K562 (cell line): ENCODE measurements at regions not wholly inside any gene's neighbourhood (a gene's known extent, or its start where the extent isn't known, plus 50 kb on each side); places are given as distances from the start of the nearest gene placed in this dataset.

ENCODE experiments used
- ATAC-seq: fragments of 200-7000 bp; cut with Tn5 transposase; 3 replicates; pipeline ENCODE4 v1.9.1; 2020; ENCODE audit warnings: moderate library complexity
- BruUV-seq: library from RNA; stranded (reverse); fragments of 400-500 nt; replicated peaks from 2 replicates; lab custom pipeline; 2021; lab: Mats Ljungman, UMichigan
- CTCF ChIA-PET: fragments of 300-600 bp; formaldehyde crosslinking; extraction: SDS; loops from one replicate; lab custom pipeline; 2021; ENCODE audit warnings: low intra/inter-chr PET ratio; lab: Yijun Ruan, JAX
- POLR2A ChIA-PET: fragments of 300-600, 350-650 bp; sonication (Branson Sonifier 250); formaldehyde crosslinking; extraction: SDS; loops from one replicate; lab custom pipeline; 2021; ENCODE audit warnings: antibody characterized with exemption, inconsistent platforms; lab: Yijun Ruan, JAX
- DNase-seq, 4 experiments: peaks; one replicate each; pipeline versions ENCODE4 v3.0.0 to v3.0.0-alpha.2; 2011 to 2018; ENCODE audit warnings: low spot score in 3 of 4, mixed read lengths in 3 of 4; ENCODE audit errors: extremely low read depth in 1 of 4
- FAIRE-seq: peaks from 2 replicates; lab custom pipeline; 2011; peaks lifted over from hg19 to GRCh38; lab: Jason Lieb, UNC
- H2AFZ ChIP-seq: 2 replicates; pipeline ENCODE4 v1.6.0; 2011; ENCODE audit warnings: low read depth, low read length, control low read depth, inconsistent platforms
- H3K27ac ChIP-seq: fragments of 200-600 bp; 3 replicates; pipeline ENCODE4 v1.8.0; 2011; ENCODE audit warnings: low read depth, mild to moderate bottlenecking, control low read depth, inconsistent platforms, low read length, moderate library complexity, mixed read lengths; ENCODE audit errors: extremely low read depth
- H3K27me3 ChIP-seq, 2 experiments: fragments of 300-600 bp in 1 of 2; 2 replicates in 1 of 2; 3 replicates in 1 of 2; pipeline versions ENCODE4 v1.6.0 to v1.8.0; 2011; ENCODE audit warnings: inconsistent platforms in 2 of 2, low read length in 2 of 2, mild to moderate bottlenecking in 1 of 2, mixed read lengths in 1 of 2, moderate library complexity in 1 of 2; ENCODE audit not compliant: control insufficient read depth in 2 of 2, insufficient read depth in 2 of 2
- H3K36me3 ChIP-seq: fragments of 300-600 bp; 3 replicates; pipeline ENCODE4 v1.8.0; 2011; ENCODE audit warnings: mild to moderate bottlenecking, low read length, inconsistent platforms; ENCODE audit not compliant: control insufficient read depth, insufficient read depth
- H3K4me1 ChIP-seq, 2 experiments: fragments of 200-600 bp in 1 of 2; replicated peaks in 1 of 2; 2 replicates in 1 of 2; 3 replicates in 1 of 2; pipeline versions ENCODE4 v1.5.1 to v1.8.0; 2011; ENCODE audit warnings: inconsistent platforms in 2 of 2, low read length in 2 of 2, mild to moderate bottlenecking in 1 of 2, mixed read lengths in 1 of 2, moderate library complexity in 1 of 2; ENCODE audit not compliant: control insufficient read depth in 2 of 2, insufficient read depth in 2 of 2
- H3K4me2 ChIP-seq: 2 replicates; pipeline ENCODE4 v1.6.1; 2011; ENCODE audit warnings: low read length, control low read depth, inconsistent platforms, mixed read lengths; ENCODE audit not compliant: insufficient read depth
- H3K4me3 ChIP-seq: fragments of 200-600 bp; sonication (generic), shearing (Covaris generic); 2 replicates; pipeline ENCODE4 v1.5.1; 2016; ENCODE audit warnings: control low read depth, inconsistent platforms
- H3K79me2 ChIP-seq: fragments of 200-600 bp; 3 replicates; pipeline ENCODE4 v1.8.0; 2011; ENCODE audit warnings: low read length, inconsistent platforms; ENCODE audit not compliant: control insufficient read depth, insufficient read depth
- H3K9ac ChIP-seq, 2 experiments: 2 replicates each; pipeline versions ENCODE4 v1.6.0 to v1.6.1; 2011; ENCODE audit warnings: low read depth in 2 of 2, low read length in 2 of 2, control low read depth in 1 of 2, inconsistent platforms in 1 of 2, mild to moderate bottlenecking in 1 of 2, mixed read lengths in 1 of 2; ENCODE audit not compliant: insufficient read depth in 1 of 2
- H3K9me1 ChIP-seq: one replicate; pipeline ENCODE4 v1.6.0; 2011; ENCODE audit warnings: inconsistent platforms, mild to moderate bottlenecking, low read length, moderate library complexity; ENCODE audit not compliant: control insufficient read depth, insufficient read depth
- H3K9me3 ChIP-seq: replicated peaks from 2 replicates; pipeline ENCODE4 v1.5.1; 2011; ENCODE audit warnings: low read depth, low read length, inconsistent platforms; ENCODE audit not compliant: control insufficient read depth, insufficient read depth
- H4K20me1 ChIP-seq: replicated peaks from 2 replicates; pipeline ENCODE4 v1.6.1; 2011; ENCODE audit warnings: low read length, inconsistent platforms, mixed read lengths; ENCODE audit not compliant: control insufficient read depth, insufficient read depth
- FOS ChIP-seq: IDR thresholded peaks from 3 replicates; pipeline ENCODE4 v1.6.1; 2011; ENCODE audit not compliant: insufficient read length; ENCODE audit errors: extremely low read depth
- FUS ChIP-seq: fragments of 200-400 bp; formaldehyde crosslinking; optimal IDR thresholded peaks from 2 replicates; pipeline ENCODE3; 2017; ENCODE audit warnings: low read depth, low read length
- SUPT5H ChIP-seq: fragments of 450-650 bp; IDR thresholded peaks from 2 replicates; pipeline ENCODE4 v1.6.1; 2016
- TBP ChIP-seq: optimal IDR thresholded peaks from 2 replicates; pipeline ENCODE3; 2011; ENCODE audit warnings: low read depth, low read length, improper control_type of control experiment
- YY1 ChIP-seq, 3 experiments: IDR thresholded peaks; 2 replicates each; pipeline ENCODE4 v1.6.1; 2011; ENCODE audit warnings: low read length in 2 of 3, mild to moderate bottlenecking in 2 of 3, moderate library complexity in 2 of 3, borderline replicate concordance in 1 of 3, control low read depth in 1 of 3, low read depth in 1 of 3; ENCODE audit not compliant: insufficient read depth in 3 of 3, insufficient replicate concordance in 2 of 3, control insufficient read depth in 1 of 3, insufficient read length in 1 of 3; ENCODE audit errors: extremely low read depth in 1 of 3
- ZNF175 ChIP-seq: fragments of 200-800 bp; sonication (Bioruptor generic); IDR thresholded peaks from 2 replicates; pipeline ENCODE4 v1.6.1; 2016; ENCODE audit warnings: low read depth, mild to moderate bottlenecking, missing genetic modification characterization, missing compliant biosample characterization
- ZNF384 ChIP-seq: IDR thresholded peaks from 2 replicates; pipeline ENCODE4 v1.6.1; 2012; ENCODE audit warnings: low read depth, low read length, improper control_type of control experiment
- WGBS: fragments of 100-300 bp; shearing (Covaris generic); methylation state at CpG from one replicate; pipeline ENCODE4 v1.1.6; 2016; ENCODE audit warnings: low coverage, mixed read lengths; ENCODE audit not compliant: insufficient coverage; ENCODE audit errors: missing lambda C conversion rate; 5-methylcytosine and 5-hydroxymethylcytosine counted together
- in situ Hi-C: fragments of 300-500 bp; cut with MboI; formaldehyde crosslinking; loops from 4 replicates; pipeline ENCODE4 v1.15.0; 2018; ENCODE audit warnings: inconsistent platforms, mixed read lengths
- intact Hi-C: fragments of 100-400 bp; cut with micrococcal nuclease; formaldehyde crosslinking; loops from 2 replicates; pipeline ENCODE4 v1.14.2; 2022
- TF ChIP-seq, protein P1 (sequence below): IDR thresholded peaks from 3 replicates; pipeline ENCODE4 v1.6.1; 2011; ENCODE audit warnings: borderline replicate concordance, mild to moderate bottlenecking, moderate library complexity; ENCODE audit not compliant: insufficient read length; ENCODE audit errors: extremely low read depth
- TF ChIP-seq, protein P2 (sequence below): sonication (generic); formaldehyde crosslinking; IDR thresholded peaks from 2 replicates; pipeline ENCODE4 v1.8.1; 2023; ENCODE audit warnings: mild to moderate bottlenecking, missing genetic modification reagents

DNA sequence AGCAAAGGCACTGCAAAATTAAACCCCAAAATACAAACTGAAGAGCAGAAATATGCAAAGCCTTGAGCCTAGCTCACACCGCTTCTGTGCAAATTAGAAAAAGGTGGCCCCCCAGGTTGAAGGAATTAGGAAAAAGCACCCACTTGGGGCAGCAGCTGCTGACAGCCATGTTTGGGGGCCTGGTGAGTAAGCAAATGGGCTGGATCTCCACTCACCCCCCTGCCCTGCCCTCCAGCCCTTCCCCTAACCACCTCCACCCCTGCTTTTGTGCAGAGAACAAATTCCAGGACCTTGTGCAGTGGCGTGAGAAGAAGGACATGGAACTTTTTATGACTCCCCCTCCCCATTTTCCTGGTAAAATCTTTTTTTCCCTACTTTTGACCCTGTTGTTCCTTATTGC, 92.0 kb upstream of the DNAH5 start:
- intact Hi-C loops (no loop called here), in situ Hi-C loops (no loop called here)
- H3K79me2 ChIP-seq, result no peaks in the 10 kb centered on the region
- no peak overlapping the region for H3K4me2 ChIP-seq
- no peak overlapping the region for H3K27ac ChIP-seq
- ChIA-PET POLR2A (interaction anchor here (0.7 kb wide), 1 partner anchor 40 kb away, joined by 3 read pairs; no protein-coding TSS in a partner anchor), CTCF (no interaction called here)
- TF ChIP-seq YY1 (IDR thresholded peaks at IDR 0.05; ENCODE audit: borderline replicate concordance in 1 of 3, control insufficient read depth in 1 of 3, extremely low read depth in 1 of 3, insufficient read depth in 3 of 3, insufficient read length in 1 of 3, insufficient replicate concordance in 2 of 3, low read depth in 1 of 3, low read length in 2 of 3), result no peak
- peaks cover 0 to 10% of the 10 kb centered on the region in 2 experiments; a peak in 3 of 5 replicates for H3K27me3 ChIP-seq
- no peak for DNase-seq
- FAIRE-seq, result no peak
- H3K36me3 ChIP-seq, result no peaks in the 10 kb centered on the region
- BruUV-seq, result no TSS peak
- H3K9me3 ChIP-seq, result no peaks in the 10 kb centered on the region
- no peak overlapping the region for H3K4me3 ChIP-seq
- no peak for ATAC-seq
- H3K9me1 ChIP-seq, result no peaks in the 10 kb centered on the region
- no peak overlapping the region for H2AFZ ChIP-seq
- WGBS, result 8% methylated on average over 2 of the region's 2 CpGs
- no peak overlapping the region for H3K9ac ChIP-seq
- H4K20me1 ChIP-seq, result no peaks in the 10 kb centered on the region
- H3K4me1 ChIP-seq, result peaks cover 0 to 4% of the 10 kb centered on the region in 2 experiments; a peak in 2 of 5 replicates

DNA sequence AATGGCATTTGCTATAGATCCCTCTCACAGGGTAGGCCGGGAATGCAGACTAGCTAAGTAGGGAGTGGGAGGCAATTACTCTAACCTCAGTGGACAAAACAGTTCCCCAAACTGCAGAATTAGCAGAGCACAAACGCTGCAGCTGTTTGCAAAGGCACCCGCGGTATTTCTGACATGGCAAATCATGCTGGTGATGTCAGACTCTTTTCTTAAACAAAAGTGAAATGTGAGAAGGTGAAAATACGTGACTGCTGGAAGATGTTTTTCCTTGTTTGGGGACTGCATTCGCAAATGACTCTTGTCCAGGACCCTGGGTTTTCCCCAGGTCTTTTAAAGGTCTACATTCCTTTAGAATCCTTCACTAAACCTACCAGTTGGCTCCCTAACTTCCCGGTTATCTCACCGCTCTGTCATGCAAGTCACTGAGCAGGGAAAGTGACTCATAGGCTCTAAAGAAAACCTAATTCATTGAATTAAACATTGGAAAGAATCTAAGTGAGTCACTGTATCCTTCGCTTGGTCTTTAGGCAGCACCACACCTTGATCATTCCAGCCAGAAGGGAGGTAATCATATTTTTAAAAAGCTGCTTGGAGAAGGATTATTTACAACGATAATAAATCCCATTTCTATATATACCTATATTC, 91.5 kb upstream of the DNAH5 start:
- H3K36me3 ChIP-seq, result no peaks in the 10 kb centered on the region
- 0 out of 2 replicates have a peak overlapping the region, but pooled peaks have one; percentile 23 for H3K4me2 ChIP-seq
- H3K9me3 ChIP-seq, result no peaks in the 10 kb centered on the region
- H3K27ac ChIP-seq, result no peak overlapping the region; the same call in 2 of the 3 replicates
- DNase-seq, result no peak
- intact Hi-C loops (no loop called here), in situ Hi-C loops (no loop called here)
- no peak overlapping the region for H3K4me3 ChIP-seq
- FAIRE-seq, result no peak
- peaks cover 0 to 5% of the 10 kb centered on the region in 2 experiments; a peak in 3 of 5 replicates for H3K27me3 ChIP-seq
- H4K20me1 ChIP-seq, result no peaks in the 10 kb centered on the region
- H3K4me1 ChIP-seq, result peaks cover 0 to 4% of the 10 kb centered on the region in 2 experiments; a peak in 2 of 5 replicates
- BruUV-seq, result no TSS peak
- POLR2A ChIA-PET, result interaction anchor here (0.7 kb wide), 1 partner anchor 40 kb away, joined by 3 read pairs; no protein-coding TSS in a partner anchor
- CTCF ChIA-PET, result no interaction called here
- no peak for ATAC-seq
- WGBS, result 1% methylated on average over 10 of the region's 10 CpGs
- H3K9ac ChIP-seq, result no peak overlapping the region
- no peak overlapping the region for H2AFZ ChIP-seq
- no peaks in the 10 kb centered on the region for H3K79me2 ChIP-seq
- no peaks in the 10 kb centered on the region for H3K9me1 ChIP-seq
- TF ChIP-seq ZNF384 (no peak), ZNF175 (CRISPR knock-in tag) (no peak), FOS (no peak), TBP (no peak), FUS (no peak), SUPT5H (no peak)
- TF ChIP-seq, protein P1, sequence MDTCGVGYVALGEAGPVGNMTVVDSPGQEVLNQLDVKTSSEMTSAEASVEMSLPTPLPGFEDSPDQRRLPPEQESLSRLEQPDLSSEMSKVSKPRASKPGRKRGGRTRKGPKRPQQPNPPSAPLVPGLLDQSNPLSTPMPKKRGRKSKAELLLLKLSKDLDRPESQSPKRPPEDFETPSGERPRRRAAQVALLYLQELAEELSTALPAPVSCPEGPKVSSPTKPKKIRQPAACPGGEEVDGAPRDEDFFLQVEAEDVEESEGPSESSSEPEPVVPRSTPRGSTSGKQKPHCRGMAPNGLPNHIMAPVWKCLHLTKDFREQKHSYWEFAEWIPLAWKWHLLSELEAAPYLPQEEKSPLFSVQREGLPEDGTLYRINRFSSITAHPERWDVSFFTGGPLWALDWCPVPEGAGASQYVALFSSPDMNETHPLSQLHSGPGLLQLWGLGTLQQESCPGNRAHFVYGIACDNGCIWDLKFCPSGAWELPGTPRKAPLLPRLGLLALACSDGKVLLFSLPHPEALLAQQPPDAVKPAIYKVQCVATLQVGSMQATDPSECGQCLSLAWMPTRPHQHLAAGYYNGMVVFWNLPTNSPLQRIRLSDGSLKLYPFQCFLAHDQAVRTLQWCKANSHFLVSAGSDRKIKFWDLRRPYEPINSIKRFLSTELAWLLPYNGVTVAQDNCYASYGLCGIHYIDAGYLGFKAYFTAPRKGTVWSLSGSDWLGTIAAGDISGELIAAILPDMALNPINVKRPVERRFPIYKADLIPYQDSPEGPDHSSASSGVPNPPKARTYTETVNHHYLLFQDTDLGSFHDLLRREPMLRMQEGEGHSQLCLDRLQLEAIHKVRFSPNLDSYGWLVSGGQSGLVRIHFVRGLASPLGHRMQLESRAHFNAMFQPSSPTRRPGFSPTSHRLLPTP, result no peak
- TF ChIP-seq, protein P2, sequence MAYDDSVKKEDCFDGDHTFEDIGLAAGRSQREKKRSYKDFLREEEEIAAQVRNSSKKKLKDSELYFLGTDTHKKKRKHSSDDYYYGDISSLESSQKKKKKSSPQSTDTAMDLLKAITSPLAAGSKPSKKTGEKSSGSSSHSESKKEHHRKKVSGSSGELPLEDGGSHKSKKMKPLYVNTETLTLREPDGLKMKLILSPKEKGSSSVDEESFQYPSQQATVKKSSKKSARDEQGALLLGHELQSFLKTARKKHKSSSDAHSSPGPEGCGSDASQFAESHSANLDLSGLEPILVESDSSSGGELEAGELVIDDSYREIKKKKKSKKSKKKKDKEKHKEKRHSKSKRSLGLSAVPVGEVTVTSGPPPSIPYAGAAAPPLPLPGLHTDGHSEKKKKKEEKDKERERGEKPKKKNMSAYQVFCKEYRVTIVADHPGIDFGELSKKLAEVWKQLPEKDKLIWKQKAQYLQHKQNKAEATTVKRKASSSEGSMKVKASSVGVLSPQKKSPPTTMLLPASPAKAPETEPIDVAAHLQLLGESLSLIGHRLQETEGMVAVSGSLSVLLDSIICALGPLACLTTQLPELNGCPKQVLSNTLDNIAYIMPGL (CRISPR knock-in tag), result no peak
